Right lobe of liver (tissue), 4 donors: ENCODE measurements at regions not wholly inside any gene's neighbourhood (a gene's known extent, or its start where the extent isn't known, plus 50 kb on each side); places are given as distances from the start of the nearest gene placed in this dataset.

Source experiments
- CTCF ChIP-seq, 4 donors: fragments of 200-600 bp in 3 of 4; fragments of 450-650 bp in 1 of 4; IDR thresholded peaks; one replicate each; pipeline versions ENCODE4 v1.5.1 to v1.8.0; 2016 to 2022; ENCODE audit warnings: antibody characterized with exemption in 4 of 4, mild to moderate bottlenecking in 2 of 4
- POLR2A ChIP-seq: fragments of 450-650 bp; IDR thresholded peaks from one replicate; pipeline ENCODE4 v1.6.1; 2017; ENCODE audit warnings: antibody characterized with exemption, mild to moderate bottlenecking
- donor health status: DM: no; HTN: no; CAD: no.
- donor health status: DM: no; HTN: no; CAD: no.
- donor health status: DM: no; HTN: yes; CAD: no.

- TF ChIP-seq CTCF (IDR thresholded peaks at IDR 0.05): no peak
- TF ChIP-seq POLR2A: no peak
Observed at GRCh38 chr9:23483566-23483965, 342.5 kb downstream of the ELAVL2 start.
